Loucy (cell line): ENCODE measurements at regions not wholly inside any gene's neighbourhood (a gene's known extent, or its start where the extent isn't known, plus 50 kb on each side); places are given as distances from the start of the nearest gene placed in this dataset.

ENCODE experiments used
- H2AFZ ChIP-seq: fragments of 200-600 bp; sonication (generic); 2 replicates; pipeline ENCODE4 v1.6.0; 2016; ENCODE audit warnings: antibody characterized with exemption, mild to moderate bottlenecking, low read length, moderate library complexity
- H3F3A ChIP-seq: fragments of 200-600 bp; 2 replicates; pipeline ENCODE4 v1.6.0; 2016; ENCODE audit warnings: antibody characterized with exemption, low read depth, mild to moderate bottlenecking
- H3K27me3 ChIP-seq: fragments of 200-600 bp; sonication (generic); 2 replicates; pipeline ENCODE4 v1.6.1; 2014; ENCODE audit warnings: low read length, mild to moderate bottlenecking; ENCODE audit not compliant: insufficient read depth, poor library complexity, severe bottlenecking
- H3K36me3 ChIP-seq: fragments of 200-600 bp; sonication (generic); 2 replicates; pipeline ENCODE4 v1.6.1; 2016; ENCODE audit warnings: low read length; ENCODE audit not compliant: insufficient read depth
- H3K4me1 ChIP-seq: fragments of 200-600 bp; sonication (generic); 2 replicates; pipeline ENCODE4 v1.5.1; 2014; ENCODE audit warnings: low read length, mild to moderate bottlenecking; ENCODE audit not compliant: insufficient read depth, poor library complexity, severe bottlenecking
- H3K4me2 ChIP-seq: fragments of 200-600 bp; sonication (generic); 2 replicates; pipeline ENCODE4 v1.6.0; 2014; ENCODE audit warnings: antibody characterized with exemption, low read length, low read depth, mild to moderate bottlenecking; ENCODE audit not compliant: poor library complexity, severe bottlenecking
- H3K4me3 ChIP-seq: fragments of 200-600 bp; sonication (generic); 2 replicates; pipeline ENCODE4 v1.5.1; 2014; ENCODE audit warnings: low read length, mild to moderate bottlenecking, mixed read lengths; ENCODE audit not compliant: poor library complexity, severe bottlenecking
- H3K79me2 ChIP-seq: fragments of 200-600 bp; sonication (generic); 2 replicates; pipeline ENCODE4 v1.6.1; 2014; ENCODE audit warnings: low read length; ENCODE audit not compliant: insufficient read depth
- H3K9ac ChIP-seq: fragments of 200-600 bp; sonication (generic); 2 replicates; pipeline ENCODE4 v1.6.0; 2014; ENCODE audit warnings: mild to moderate bottlenecking, low read depth, low read length, moderate library complexity; ENCODE audit not compliant: poor library complexity, severe bottlenecking
- H3K9me2 ChIP-seq: fragments of 200-600 bp; sonication (generic); replicated peaks from 2 replicates; pipeline ENCODE4 v1.6.1; 2016; ENCODE audit warnings: low read depth, low read length, mixed read lengths
- H3K9me3 ChIP-seq: fragments of 200-600 bp; sonication (generic); 2 replicates; pipeline ENCODE4 v1.6.1; 2014; ENCODE audit warnings: mild to moderate bottlenecking, antibody characterized with exemption, low read length, low read depth; ENCODE audit not compliant: insufficient read depth
- H4K20me1 ChIP-seq: fragments of 200-600 bp; sonication (generic); 2 replicates; pipeline ENCODE4 v1.6.0; 2014; ENCODE audit warnings: antibody characterized with exemption, low read length, mild to moderate bottlenecking; ENCODE audit not compliant: insufficient read depth, poor library complexity, severe bottlenecking
- CTCF ChIP-seq: fragments of 200-600 bp; sonication (generic); conservative IDR thresholded peaks from 2 replicates; pipeline ENCODE4 v1.5.1; 2014; ENCODE audit warnings: mild to moderate bottlenecking, antibody characterized with exemption, low read length
- EZH2phosphoT487 ChIP-seq: fragments of 200-600 bp; IDR thresholded peaks from 2 replicates; pipeline ENCODE4 v1.6.1; 2018; ENCODE audit warnings: antibody characterized with exemption, mild to moderate bottlenecking, moderate library complexity, borderline replicate concordance

GRCh38 chr13:30851697-30852096 lies 54.4 kb upstream of the MEDAG start:
- Histone ChIP-seq H3K4me2 (no peak overlapping the region), H3K9me3 (no peaks in the 10 kb centered on the region), H3F3A (peaks cover 2% of the 10 kb centered on the region; the same call in 1 of the 2 replicates), H3K36me3 (no peaks in the 10 kb centered on the region), H3K9ac (no peak overlapping the region), H4K20me1 (no peaks in the 10 kb centered on the region), H3K27me3 (no peaks in the 10 kb centered on the region), H2AFZ (no peak overlapping the region), H3K4me3 (no peak overlapping the region), H3K4me1 (no peaks in the 10 kb centered on the region), H3K79me2 (no peaks in the 10 kb centered on the region), H3K9me2 (no peaks in the 10 kb centered on the region)
- no peak for TF ChIP-seq EZH2phosphoT487

GRCh38 chr13:30855569-30855968 lies 50.5 kb upstream of the MEDAG start:
- Histone ChIP-seq H3K36me3 (no peaks in the 10 kb centered on the region), H3K9me2 (no peaks in the 10 kb centered on the region), H3K4me2 (no peak overlapping the region), H3K79me2 (no peaks in the 10 kb centered on the region), H3K4me3 (no peak overlapping the region), H3K4me1 (no peaks in the 10 kb centered on the region), H3K27me3 (no peaks in the 10 kb centered on the region), H4K20me1 (no peaks in the 10 kb centered on the region), H3F3A (no peaks in the 10 kb centered on the region), H3K9ac (no peak overlapping the region), H3K9me3 (no peaks in the 10 kb centered on the region), H2AFZ (no peak overlapping the region)
- TF ChIP-seq CTCF, result no peak
- no peak for TF ChIP-seq EZH2phosphoT487

GRCh38 chr13:30856005-30856790 lies 49.9 kb upstream of the MEDAG start:
- Histone ChIP-seq H3K9me2 (no peaks in the 10 kb centered on the region), H3K36me3 (no peaks in the 10 kb centered on the region)

More at GRCh38 chr13:30856005-30856790, 49.9 kb upstream of the MEDAG start:
- Histone ChIP-seq H3K4me1 (no peaks in the 10 kb centered on the region), H3K4me3 (no peak overlapping the region), H3F3A (no peaks in the 10 kb centered on the region), H3K9ac (no peak overlapping the region), H3K9me3 (no peaks in the 10 kb centered on the region), H2AFZ (no peak overlapping the region), H3K79me2 (no peaks in the 10 kb centered on the region), H4K20me1 (no peaks in the 10 kb centered on the region), H3K27me3 (no peaks in the 10 kb centered on the region), H3K4me2 (no peak overlapping the region)
- TF ChIP-seq CTCF (no peak), EZH2phosphoT487 (no peak)
